GM23338 (cell line): ENCODE measurements at regions not wholly inside any gene's neighbourhood (a gene's known extent, or its start where the extent isn't known, plus 50 kb on each side); places are given as distances from the start of the nearest gene placed in this dataset.
A peak's percentile ranks its signal among the peaks of the same experiment; 100 is the strongest.

Source experiments
- CREB1 ChIP-seq: fragments of 250-450 bp; sonication (Bioruptor Pico); IDR thresholded peaks from 2 replicates; pipeline ENCODE4 v1.5.0; 2020; ENCODE audit warnings: low read depth, mild to moderate bottlenecking, moderate library complexity
- CTCF ChIP-seq, 2 experiments: fragments of 200-600 bp in 1 of 2; sonication (generic) in 1 of 2; conservative IDR thresholded peaks; 2 replicates each; pipeline versions ENCODE4 v1.5.1 to v1.6.1; 2016 to 2017; ENCODE audit warnings: antibody characterized with exemption in 2 of 2, low read depth in 2 of 2, mild to moderate bottlenecking in 2 of 2, moderate library complexity in 1 of 2
- ETS1 ChIP-seq: IDR thresholded peaks from 2 replicates; pipeline ENCODE4 v1.6.1; 2016; ENCODE audit warnings: antibody characterized with exemption
- EZH2 ChIP-seq: fragments of 200-600 bp; sonication (generic); IDR thresholded peaks from one replicate; pipeline ENCODE4 v1.8.0; 2017; ENCODE audit warnings: antibody characterized with exemption, mild to moderate bottlenecking, low read depth; ENCODE audit not compliant: unreplicated experiment
- POLR2AphosphoS5 ChIP-seq: IDR thresholded peaks from 2 replicates; pipeline ENCODE4 v1.6.1; 2016; ENCODE audit warnings: antibody characterized with exemption, low read depth
- REST ChIP-seq: IDR thresholded peaks from one replicate; pipeline ENCODE4 v1.6.1; 2018; ENCODE audit warnings: antibody characterized with exemption; ENCODE audit not compliant: unreplicated experiment
- STAT1 ChIP-seq: IDR thresholded peaks from one replicate; pipeline ENCODE4 v1.6.1; 2016; ENCODE audit warnings: antibody characterized with exemption; ENCODE audit not compliant: unreplicated experiment

GRCh38 chr14:100654814-100655740, 67.9 kb upstream of the BEGAIN start:
- TF ChIP-seq CTCF (conservative IDR thresholded peaks at IDR 0.05; ENCODE audit: low read depth in 2 of 2) (peak; percentile 53 to 84), REST (no peak), CREB1 (no peak), STAT1 (no peak), ETS1 (no peak), POLR2AphosphoS5 (no peak), EZH2 (no peak)
